Skeletal muscle cell (primary cell): ENCODE measurements at regions not wholly inside any gene's neighbourhood (a gene's known extent, or its start where the extent isn't known, plus 50 kb on each side); places are given as distances from the start of the nearest gene placed in this dataset.
"Not testable (repeated sequence)": the region's sequence is repeated elsewhere in the genome, so short reads cannot be mapped to it uniquely, and the experiment has no call there.

ENCODE experiments used
- DNase-seq: peaks from one replicate; pipeline ENCODE4 v3.0.0-alpha.2; 2010; ENCODE audit warnings: low read depth
- H3K4me3 ChIP-seq: 2 replicates; pipeline ENCODE4 v1.5.1; 2011; ENCODE audit warnings: low read depth, mild to moderate bottlenecking, control low read depth, low read length, moderate library complexity

GRCh38 chr4:150010525-150011126, 67.6 kb upstream of the DCLK2 start:
- DNase-seq = no peak
- no peak overlapping the region for H3K4me3 ChIP-seq

GRCh38 chr4:150012851-150013360, 65.3 kb upstream of the DCLK2 start:
- H3K4me3 ChIP-seq = no peak overlapping the region

GRCh38 chr4:150015910-150016309, 62.3 kb upstream of the DCLK2 start:
- H3K4me3 ChIP-seq, DNase-seq: not testable (repeated sequence)

More at GRCh38 chr4:150012851-150013360, 65.3 kb upstream of the DCLK2 start:
- DNase-seq = no peak

GRCh38 chr4:150016621-150017020, 61.6 kb upstream of the DCLK2 start:
- H3K4me3 ChIP-seq, DNase-seq: not testable (repeated sequence)

- H3K4me3 ChIP-seq = no peak overlapping the region
- no peak for DNase-seq
These were observed 60.0 kb upstream of the DCLK2 start for GRCh38 chr4:150018257-150018656.

GRCh38 chr4:150021483-150021882, 56.8 kb upstream of the DCLK2 start:
- no peak for DNase-seq
- H3K4me3 ChIP-seq = no peak overlapping the region

- H3K4me3 ChIP-seq = no peak overlapping the region
- no peak for DNase-seq
These were observed 54.8 kb upstream of the DCLK2 start for GRCh38 chr4:150023489-150023888.

GRCh38 chr4:150026987-150027386, 51.3 kb upstream of the DCLK2 start:
- not testable (repeated sequence) for DNase-seq, H3K4me3 ChIP-seq
